ENCODE measurements at regions not wholly inside any gene's neighbourhood (a gene's known extent, or its start where the extent isn't known, plus 50 kb on each side); places are given as distances from the start of the nearest gene placed in this dataset.

DNA sequence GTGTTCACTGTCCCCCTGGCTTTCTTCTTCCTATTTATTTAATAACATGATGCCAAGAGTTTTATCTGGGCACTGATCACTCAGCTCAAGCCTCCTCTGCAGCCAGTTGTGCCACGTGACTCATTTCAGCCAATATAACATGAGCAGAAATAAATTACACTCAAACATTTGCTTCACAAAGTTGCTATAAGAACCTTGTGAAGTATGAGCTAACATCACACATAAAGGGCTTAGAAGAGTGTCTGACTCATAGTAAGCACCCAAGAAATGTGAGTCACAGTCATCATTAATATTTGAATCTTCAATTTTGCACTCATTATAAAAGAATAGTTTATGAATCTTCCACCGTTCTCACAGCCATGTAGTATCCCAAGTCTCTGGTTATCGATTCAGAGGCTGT lies 414.6 kb upstream of the NPVF start:
- DNase-seq (ENCODE audit: extremely low spot score, insufficient read length, low read depth) = no peak
- FAIRE-seq = no peak

DNA sequence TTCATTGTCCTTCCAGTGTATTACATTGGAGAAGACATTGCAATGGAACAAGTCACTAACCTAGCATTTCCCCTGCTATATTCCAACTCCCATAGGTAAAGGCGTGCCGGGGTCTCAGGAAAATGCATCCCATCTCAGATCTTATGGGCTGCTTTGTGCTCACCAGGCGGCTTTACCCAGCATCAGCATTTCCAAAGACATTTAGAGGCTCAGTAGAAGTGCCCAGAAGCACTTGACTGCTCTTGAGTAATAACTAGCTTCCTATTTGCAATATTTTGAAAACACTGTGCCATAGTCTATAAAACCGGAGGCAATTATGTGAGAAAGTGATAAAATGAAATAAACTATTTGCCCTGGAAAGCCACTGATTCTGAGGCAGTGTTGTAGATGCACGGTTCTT lies 415.0 kb upstream of the NPVF start:
- FAIRE-seq (no peak), DNase-seq (ENCODE audit: extremely low spot score, insufficient read length, low read depth) (no peak)

DNA sequence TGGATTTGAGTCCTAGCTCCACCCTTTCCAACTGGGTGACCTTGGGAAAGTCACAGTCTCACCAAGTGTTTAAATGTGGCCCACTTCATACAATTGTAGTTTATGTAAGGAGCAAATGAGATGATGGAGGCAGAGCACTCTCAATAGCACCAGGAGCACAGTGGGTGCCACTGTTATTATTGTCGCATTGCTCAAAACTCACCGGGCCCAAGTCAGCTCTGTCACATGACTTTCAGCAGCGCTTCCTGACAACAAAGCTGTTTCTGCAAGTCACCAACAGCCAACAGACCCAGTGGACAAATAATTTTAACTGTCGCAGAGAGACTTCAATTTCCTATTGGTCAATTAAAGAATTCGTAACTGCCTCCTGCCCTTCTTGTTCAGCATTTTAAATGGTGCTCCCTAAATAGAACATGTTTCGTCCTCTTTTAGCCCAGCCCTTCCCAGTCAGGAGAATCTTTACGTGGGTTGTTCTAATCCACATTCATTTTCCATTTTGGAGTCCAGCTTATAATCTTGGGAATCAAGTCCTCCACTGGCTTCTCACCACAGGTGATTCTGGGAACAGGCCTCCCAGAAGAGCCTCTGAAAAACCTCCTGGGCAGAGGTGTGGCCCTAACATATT lies 415.6 kb upstream of the NPVF start:
- FAIRE-seq (no peak), DNase-seq (ENCODE audit: extremely low spot score, insufficient read length, low read depth) (no peak)

DNA sequence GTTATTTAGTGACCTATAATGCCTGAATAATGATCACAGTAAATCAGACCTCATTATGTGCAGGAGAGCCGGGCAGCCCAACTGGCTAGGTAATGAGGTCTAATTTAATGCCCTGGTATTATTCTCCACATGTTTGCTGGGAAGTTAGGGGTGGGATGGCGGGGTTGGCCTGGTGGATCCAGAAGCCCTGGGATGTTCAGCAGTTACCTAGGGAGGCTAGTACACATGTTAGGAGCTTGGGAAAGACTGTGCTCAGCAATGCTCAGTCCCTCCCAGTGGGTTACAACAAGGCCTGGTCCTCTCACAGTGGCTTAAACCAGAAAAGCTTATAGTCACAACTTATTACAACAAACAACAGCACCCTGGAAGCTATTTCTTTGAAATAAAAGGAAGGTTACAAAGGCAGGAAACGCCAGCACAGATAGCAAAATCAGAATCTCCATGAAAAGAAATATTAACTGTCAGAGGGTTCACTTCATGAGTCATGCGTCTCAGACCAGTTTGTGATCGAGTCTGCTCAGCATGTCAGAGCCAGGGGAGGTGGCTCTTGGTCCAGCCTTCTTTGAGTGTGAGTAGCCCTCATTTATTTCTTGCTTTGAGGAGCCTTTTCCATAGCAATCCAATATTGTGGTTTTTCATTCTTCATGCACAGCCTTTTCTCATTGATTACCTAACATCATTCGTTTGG lies 418.6 kb upstream of the NPVF start:
- FAIRE-seq (no peak), DNase-seq (ENCODE audit: extremely low spot score, insufficient read length, low read depth) (no peak)

DNA sequence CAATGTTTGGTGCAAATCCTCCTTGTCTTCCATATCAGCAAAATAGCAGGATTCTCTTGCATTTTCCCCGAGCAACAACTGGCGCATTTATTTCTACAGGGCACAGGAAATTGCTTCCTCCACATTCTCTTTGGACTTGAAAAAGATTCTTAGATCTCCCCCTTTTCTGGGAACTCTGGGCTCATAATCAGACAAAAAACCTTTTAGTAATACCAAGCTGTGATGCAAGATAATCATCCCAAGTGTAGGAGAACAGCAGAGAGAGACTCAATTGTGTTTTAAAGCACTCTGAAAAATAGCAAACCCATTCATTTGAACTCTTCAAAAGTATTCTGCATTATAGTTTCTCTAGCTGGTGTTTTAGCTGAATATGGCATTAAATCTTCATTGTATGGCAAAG lies 419.6 kb upstream of the NPVF start:
- FAIRE-seq (no peak), DNase-seq (ENCODE audit: extremely low spot score, insufficient read length, low read depth) (no peak)

DNA sequence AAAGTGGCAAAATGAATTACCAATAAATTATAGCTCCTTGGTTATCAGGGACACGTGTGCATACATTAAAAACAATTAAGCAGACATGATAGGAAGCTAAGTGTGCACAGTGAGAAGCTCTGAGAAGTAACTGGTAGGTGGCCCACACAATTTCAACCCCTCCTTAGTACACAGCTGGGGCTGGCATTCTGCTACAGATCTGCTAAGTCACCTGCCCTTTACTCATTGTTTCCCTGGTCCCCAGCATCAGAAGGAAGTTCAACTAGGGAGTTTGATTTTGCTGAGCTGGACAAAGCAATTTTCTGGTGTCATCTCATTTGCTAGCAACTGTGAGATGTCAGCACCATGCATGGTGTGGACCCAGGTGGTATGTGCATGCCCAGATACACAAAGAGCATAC lies 424.1 kb upstream of the NPVF start:
- no peak for DNase-seq (ENCODE audit: extremely low spot score, insufficient read length, low read depth)
- no peak for FAIRE-seq

DNA sequence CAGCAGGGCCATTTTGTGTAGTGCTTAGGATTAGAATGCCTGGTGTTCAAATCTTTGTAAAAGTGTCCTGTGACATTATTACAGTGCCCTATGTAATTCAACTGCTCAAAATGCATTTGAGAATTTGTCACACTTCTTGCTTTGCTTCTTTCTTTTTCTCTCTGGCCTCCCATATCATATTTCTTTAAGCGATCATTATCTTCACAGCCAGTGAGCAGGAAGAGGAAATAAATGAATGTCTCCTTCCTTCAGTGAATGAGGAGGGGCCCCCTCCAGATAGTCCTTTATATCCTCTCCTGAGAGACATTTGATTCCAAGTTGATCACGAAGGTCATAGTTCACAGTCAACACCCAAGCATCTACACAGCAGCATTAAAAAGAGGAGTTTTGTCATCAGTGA lies 425.1 kb upstream of the NPVF start:
- FAIRE-seq (no peak), DNase-seq (ENCODE audit: extremely low spot score, insufficient read length, low read depth) (no peak)

DNA sequence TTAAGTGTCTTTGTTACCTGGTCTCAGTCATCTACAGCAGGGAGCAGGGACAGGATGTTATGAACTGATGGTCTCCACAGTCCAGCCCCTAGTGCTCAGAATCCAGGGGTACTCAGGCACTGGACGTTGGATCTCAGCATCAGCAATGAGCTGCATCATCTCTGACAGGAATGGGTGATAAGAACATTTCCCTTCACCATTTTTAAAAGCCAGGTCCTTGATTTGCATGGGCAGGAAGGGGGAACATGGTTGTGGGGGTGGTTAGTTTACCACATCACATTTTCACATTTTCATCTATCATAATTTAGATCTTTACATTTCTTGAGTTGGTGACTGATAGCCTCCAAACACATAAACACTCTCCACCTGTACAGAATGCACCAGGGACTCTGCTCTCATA lies 427.8 kb upstream of the NPVF start:
- DNase-seq (ENCODE audit: extremely low spot score, insufficient read length, low read depth) (no peak), FAIRE-seq (no peak)

DNA sequence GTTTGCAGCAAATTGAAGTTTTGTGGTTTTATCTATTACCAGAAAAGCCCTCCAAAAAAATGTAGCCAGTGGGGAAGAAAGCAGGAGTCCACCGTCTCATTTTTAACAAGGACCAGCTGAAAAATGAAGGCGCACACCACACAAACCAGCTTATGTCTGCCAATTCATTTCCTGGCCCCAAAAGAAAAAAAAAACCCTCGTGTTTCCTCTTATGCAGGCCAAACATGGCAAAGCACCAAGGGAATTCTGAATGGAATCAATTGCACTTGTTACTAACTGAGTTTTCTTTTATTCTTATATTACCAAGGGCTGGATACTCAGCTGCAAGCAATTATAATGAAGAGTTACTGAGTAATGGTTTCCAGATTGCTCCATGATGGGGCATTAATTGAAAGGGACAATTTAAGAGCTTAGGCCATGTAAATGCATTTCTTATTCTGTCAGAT lies 428.3 kb upstream of the NPVF start:
- DNase-seq (ENCODE audit: extremely low spot score, insufficient read length, low read depth) (no peak), FAIRE-seq (no peak)

DNA sequence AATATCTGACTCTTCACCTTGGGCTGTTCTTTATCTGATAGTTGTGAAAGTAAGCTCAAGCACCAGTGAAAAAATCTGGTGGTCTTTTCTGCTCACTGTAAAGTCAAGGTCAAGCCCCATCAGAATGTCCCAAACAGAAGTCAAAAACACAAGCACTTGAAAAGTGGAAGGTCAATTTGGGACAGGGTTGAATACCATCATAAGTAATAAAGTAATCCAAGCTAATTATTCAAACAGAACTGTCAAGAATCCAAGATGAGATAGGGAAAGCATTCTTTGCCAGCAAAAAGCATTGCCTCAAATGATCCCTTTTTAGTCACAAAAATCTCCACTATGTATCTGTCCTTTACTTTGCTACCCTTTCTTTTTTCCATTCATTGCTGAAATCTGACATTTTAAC lies 430.1 kb upstream of the NPVF start:
- DNase-seq (ENCODE audit: extremely low spot score, insufficient read length, low read depth) = no peak
- no peak for FAIRE-seq

DNA sequence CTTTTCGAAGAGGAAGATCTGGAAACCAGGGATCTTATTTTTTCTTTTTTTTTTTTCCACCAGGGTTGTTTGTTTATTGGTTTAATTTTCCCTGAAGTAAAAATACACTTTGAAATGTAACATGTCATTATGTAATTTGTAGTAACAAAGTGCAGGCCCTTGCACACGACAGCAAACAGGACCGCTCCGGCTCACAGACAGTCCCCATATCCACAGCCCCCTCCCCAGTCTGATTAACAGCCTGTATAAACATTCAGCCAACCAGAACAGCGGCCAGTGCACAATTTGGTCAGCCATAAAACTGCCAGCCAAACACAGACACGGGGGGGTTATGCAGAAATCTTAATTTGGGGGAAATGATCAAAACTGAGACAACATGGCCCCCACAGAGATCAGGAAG lies 431.6 kb upstream of the NPVF start:
- no peak for FAIRE-seq
- DNase-seq (ENCODE audit: extremely low spot score, insufficient read length, low read depth) = no peak

DNA sequence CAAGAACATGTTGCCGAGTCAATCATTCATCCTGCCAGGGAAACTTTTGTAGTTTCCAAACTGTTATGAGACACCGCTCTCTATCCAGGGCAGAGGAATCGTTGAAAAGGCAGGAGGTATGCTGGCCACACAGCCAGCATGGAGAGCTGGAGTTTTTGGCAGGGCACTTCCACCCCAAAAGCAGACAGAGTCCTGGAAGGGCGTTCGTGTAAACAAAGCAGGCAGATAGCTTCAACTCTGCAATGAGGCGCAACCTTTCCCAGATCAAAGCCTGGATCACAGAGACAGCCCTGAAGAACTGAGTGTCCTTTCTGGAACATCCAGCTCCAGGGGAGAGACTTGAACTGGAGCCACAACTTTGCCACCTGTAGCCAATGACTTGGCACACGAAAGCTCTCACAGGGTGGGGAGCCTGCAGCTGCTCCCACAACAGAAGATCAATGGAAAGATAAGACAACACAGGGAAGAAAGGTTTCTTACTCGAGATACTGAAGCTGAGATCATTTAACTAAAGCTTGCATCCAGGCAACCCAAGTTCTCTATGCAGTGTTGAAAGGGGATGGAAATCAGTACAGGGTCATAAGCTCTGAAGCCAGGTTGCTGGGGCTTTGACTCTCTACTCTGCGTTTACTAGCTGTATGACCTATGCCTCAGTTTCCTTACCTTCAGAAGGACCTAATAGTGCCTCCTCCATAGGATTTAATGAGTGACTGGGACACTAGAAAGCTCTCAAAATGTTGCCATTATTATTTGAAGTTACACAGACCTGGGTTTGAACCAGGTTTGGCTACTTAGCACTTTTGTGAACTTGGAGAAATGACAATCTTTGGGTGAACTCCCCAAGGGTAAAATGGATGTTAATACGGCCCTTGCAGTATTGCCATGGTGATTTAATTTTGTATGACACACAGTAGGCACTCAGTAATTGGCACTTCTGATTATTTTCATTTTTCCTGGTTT lies 434.8 kb upstream of the NPVF start:
- FAIRE-seq (no peak), DNase-seq (ENCODE audit: extremely low spot score, insufficient read length, low read depth) (no peak)

DNA sequence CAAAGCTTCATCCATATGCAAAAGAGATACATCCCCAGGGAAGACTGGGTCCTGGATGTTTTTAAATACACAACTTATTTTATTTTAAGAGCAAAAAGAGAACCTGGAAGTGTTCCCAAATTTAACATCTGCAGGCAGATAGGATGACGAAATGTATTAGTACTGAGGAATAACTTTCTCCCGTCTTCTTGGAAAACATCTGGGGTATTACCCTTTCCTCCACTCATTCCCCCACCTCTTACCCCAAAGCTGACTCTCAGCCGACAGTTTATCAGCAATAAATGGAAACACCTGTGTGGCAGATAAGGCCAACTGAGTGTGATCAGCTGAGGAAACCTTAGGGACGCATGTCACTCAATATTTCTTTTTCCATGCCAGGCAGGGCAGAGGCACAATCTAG lies 435.6 kb upstream of the NPVF start:
- FAIRE-seq (no peak), DNase-seq (ENCODE audit: extremely low spot score, insufficient read length, low read depth) (no peak)

DNA sequence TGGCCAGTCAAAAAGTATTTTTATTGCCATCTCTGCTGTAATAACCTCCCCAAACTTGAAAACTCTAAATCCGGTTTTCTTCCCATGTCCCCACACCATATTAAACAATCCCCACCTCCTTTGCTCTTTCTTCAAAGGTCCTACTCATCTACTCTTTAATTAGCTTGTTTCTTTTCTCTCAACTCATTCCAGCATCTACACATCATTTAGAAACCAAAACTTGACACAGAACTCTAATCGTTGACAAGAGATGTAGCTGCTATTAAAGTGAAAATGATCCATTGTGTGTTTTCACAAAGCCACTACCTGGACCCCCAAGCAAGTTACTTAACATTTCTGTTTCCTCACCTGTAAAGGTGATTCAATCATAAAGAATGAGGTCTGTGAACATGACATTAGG lies 436.3 kb upstream of the NPVF start:
- FAIRE-seq = no peak

DNA sequence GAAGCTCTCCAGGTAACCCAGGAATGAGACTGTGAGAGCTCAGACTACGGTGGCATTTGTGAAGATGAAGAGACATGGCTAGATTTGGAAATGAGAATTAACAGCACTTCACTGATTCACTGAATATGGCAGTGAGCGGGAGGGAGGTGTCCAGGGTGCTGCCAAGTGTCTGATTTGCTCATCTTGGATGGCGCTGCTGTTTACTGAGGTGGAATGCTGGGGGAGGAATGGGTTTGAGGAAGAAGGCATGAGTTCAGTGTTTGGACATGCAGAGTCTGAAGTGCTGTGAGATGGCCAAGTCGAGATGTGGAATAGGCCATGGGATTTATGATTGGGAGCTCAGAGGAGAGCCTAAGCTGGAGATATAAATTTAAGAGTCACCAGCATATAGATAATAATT lies 437.1 kb upstream of the NPVF start:
- FAIRE-seq (no peak), DNase-seq (ENCODE audit: extremely low spot score, insufficient read length, low read depth) (no peak)

More for the DNA sequence above, 436.3 kb upstream of the NPVF start:
- no peak for DNase-seq (ENCODE audit: extremely low spot score, insufficient read length, low read depth)

DNA sequence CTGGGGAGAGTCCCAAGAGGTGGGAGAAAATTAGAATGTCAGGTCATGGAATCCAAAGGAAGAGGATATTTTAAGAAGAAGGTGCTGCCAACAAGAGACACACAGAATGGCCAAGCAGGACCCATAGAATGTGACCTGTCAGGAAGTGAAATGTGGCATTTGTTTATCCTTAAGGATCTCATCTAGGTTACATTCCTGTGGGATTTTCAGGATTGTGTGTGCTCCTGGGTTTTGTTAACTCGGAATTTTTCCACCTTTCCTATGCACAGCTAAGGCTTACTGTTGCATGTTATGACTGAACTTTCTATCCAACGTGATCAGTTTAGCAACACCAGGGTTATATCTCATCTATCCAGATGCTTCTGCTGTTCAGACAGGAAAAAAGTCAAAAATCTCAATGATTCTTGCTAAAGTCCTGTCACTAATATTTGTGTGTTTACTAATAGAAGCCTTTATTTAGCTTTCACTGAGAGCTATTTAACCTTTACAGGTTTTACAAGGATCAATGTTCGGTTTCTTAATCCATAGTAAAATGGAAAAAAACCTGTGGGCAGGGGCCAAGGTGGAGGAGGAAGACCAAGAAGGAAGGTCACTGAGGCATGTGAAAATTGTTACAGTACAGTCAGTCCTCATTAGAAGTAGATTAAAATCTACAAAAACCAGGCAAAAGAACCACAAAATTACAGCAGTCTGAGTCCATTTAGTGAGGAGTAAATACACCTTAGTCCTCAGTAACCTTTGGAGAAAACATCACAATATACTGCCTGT lies 437.8 kb upstream of the NPVF start:
- no peak for DNase-seq (ENCODE audit: extremely low spot score, insufficient read length, low read depth)
- no peak for FAIRE-seq

DNA sequence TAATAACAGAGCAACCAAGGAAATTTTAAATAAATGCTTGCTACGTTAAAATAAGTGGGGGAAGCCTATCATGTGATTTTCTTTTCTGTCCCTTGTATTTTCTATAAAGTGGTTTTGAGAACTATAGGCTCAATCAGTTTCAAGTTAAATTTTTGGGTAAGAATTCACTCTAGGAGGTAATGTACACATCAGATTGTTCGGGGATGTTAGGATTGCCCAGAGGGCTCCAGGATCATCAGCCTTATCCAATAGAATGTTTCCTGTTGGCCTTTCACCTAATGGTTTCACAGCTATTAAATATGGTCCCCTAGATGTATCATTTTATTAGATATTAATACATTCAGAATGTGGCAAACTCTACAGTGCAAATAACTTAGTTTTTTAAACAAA lies 438.4 kb upstream of the NPVF start:
- no peak for DNase-seq (ENCODE audit: extremely low spot score, insufficient read length, low read depth)
- no peak for FAIRE-seq

DNA sequence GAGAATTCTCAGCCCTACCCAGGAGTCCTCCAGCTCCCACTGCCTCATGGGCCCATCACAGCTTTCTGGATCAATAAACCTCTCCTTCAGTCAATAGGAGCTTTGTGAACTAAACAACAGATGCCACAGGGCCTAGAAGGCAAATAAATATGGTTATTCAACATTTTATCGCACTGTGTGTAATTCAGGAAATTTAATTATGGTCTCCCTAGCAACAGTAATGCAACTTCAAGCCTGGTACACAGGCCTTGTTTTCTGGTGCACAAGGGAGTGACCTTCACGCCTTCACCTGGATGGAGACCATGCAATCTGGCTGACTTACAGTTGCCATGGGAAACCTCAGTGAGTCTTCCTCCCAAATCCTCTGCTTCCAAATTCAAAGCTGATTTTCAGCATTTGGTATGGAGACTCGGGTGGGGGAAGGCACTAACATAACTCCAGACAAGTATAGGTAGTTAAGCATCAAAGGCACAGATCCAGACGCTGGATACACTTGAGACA lies 441.0 kb upstream of the NPVF start:
- FAIRE-seq (no peak), DNase-seq (ENCODE audit: extremely low spot score, insufficient read length, low read depth) (no peak)

DNA sequence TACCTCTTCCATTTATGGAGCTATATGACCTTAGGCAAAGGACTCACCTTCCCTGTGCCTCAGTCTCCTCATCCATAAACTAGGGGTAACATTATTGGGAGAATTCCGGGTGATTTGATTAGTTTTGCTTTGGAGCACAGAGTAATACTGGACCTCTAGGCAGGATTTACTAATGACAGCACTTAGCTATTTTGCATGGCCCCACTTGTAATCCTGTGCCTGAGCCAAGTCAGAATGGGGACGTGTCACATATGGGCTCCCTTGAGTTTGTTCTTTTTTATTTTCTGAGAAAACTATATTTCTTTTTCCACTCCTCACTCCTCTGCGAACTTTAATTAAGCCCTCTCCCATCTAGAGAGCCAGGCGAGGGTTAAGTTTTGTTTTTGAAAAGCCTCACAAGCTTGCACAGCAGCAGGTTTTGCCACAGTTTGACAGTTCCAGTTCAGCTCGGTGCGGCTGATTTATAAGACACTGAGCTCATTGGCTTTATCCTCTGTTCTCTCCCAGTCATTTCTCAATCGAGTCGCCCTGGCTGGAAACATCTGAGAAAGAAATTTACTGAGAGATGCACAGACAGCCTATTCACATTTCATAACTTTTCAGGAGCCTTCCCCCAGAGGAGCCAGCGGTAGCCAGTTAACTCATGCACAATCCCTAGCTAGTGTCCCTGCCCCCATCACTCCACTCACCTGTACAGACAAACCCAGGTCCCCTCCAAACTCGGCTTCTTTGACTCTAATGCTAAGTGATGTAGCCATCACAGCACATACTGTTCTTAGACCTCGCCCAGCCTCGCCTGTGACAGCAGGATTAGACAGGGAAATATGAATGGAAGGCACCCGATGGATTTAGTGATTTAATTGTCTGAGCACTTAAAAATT lies 441.9 kb upstream of the NPVF start:
- FAIRE-seq (no peak), DNase-seq (ENCODE audit: extremely low spot score, insufficient read length, low read depth) (no peak)
